ENCODE measurements at regions not wholly inside any gene's neighbourhood (a gene's known extent, or its start where the extent isn't known, plus 50 kb on each side); places are given as distances from the start of the nearest gene placed in this dataset.

GRCh38 chr18:55685638-55686037, 97.6 kb upstream of the TCF4 start:
- Histone ChIP-seq H3K79me2 (ENCODE audit: control insufficient read depth, insufficient read depth, low read length) (no peaks in the 10 kb centered on the region), H3K4me2 (ENCODE audit: control insufficient read depth, insufficient read depth) (no peak overlapping the region), H4K20me1 (ENCODE audit: control insufficient read depth, insufficient read depth) (no peaks in the 10 kb centered on the region), H3K36me3 (ENCODE audit: control insufficient read depth in 2 of 2, insufficient read depth in 2 of 2, low read length in 1 of 2) (no peaks in the 10 kb centered on the region), H3K9me3 (replicated peaks; ENCODE audit: control insufficient read depth, insufficient read depth, low read length) (no peaks in the 10 kb centered on the region), H3K4me3 (no peak overlapping the region), H3K27ac (ENCODE audit: control insufficient read depth, insufficient read depth) (no peak overlapping the region), H2AFZ (ENCODE audit: control insufficient read depth, low read depth, low read length) (no peak overlapping the region), H3K4me1 (ENCODE audit: control insufficient read depth, insufficient read depth, low read length) (no peaks in the 10 kb centered on the region), H3K9ac (ENCODE audit: control insufficient read depth, insufficient read depth, low read length) (no peak overlapping the region), H3K27me3 (replicated peaks in 1 of 2; ENCODE audit: control insufficient read depth in 2 of 2, insufficient read depth in 2 of 2, low read length in 1 of 2) (no peaks in the 10 kb centered on the region)
- DNase-seq (ENCODE audit: low read depth, low spot score) = no peak
- BruUV-seq (replicated peaks) = no TSS peak
- intact Hi-C loops (cut with micrococcal nuclease; ENCODE audit: unreplicated experiment) (no loop called here), in situ Hi-C loops (cut with MboI) (no loop called here)
- ChIA-PET CTCF (no interaction called here), POLR2A (no interaction called here), RAD21 (ENCODE audit: unreplicated experiment) (no interaction called here), SMC1A (ENCODE audit: uncharacterized antibody, unreplicated experiment) (no interaction called here)
- no peak for FAIRE-seq
- ATAC-seq = no peak
- no peak for TF ChIP-seq GATAD2B (conservative IDR thresholded peaks at IDR 0.05; ENCODE audit: low read depth)
- TF ChIP-seq KDM1A (IDR thresholded peaks at IDR 0.05; ENCODE audit: borderline replicate concordance) = no peak
- no peak for TF ChIP-seq RAD51 (IDR thresholded peaks at IDR 0.05)
- no peak for TF ChIP-seq FOXK2 (IDR thresholded peaks at IDR 0.05)
- no peak for TF ChIP-seq HSF1 (IDR thresholded peaks at IDR 0.05; ENCODE audit: low read depth, low read length)
- TF ChIP-seq, protein P1, sequence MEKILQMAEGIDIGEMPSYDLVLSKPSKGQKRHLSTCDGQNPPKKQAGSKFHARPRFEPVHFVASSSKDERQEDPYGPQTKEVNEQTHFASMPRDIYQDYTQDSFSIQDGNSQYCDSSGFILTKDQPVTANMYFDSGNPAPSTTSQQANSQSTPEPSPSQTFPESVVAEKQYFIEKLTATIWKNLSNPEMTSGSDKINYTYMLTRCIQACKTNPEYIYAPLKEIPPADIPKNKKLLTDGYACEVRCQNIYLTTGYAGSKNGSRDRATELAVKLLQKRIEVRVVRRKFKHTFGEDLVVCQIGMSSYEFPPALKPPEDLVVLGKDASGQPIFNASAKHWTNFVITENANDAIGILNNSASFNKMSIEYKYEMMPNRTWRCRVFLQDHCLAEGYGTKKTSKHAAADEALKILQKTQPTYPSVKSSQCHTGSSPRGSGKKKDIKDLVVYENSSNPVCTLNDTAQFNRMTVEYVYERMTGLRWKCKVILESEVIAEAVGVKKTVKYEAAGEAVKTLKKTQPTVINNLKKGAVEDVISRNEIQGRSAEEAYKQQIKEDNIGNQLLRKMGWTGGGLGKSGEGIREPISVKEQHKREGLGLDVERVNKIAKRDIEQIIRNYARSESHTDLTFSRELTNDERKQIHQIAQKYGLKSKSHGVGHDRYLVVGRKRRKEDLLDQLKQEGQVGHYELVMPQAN (conservative IDR thresholded peaks at IDR 0.05) = no peak
- TF ChIP-seq NBN (IDR thresholded peaks at IDR 0.05) = no peak
- no peak for TF ChIP-seq TARDBP (IDR thresholded peaks at IDR 0.05; ENCODE audit: borderline replicate concordance)
